Liver (tissue), 8 donors: ENCODE measurements at regions not wholly inside any gene's neighbourhood (a gene's known extent, or its start where the extent isn't known, plus 50 kb on each side); places are given as distances from the start of the nearest gene placed in this dataset.

Experiments
- DNase-seq: peaks from one replicate; pipeline ENCODE4 v3.0.0-alpha.2; 2017; ENCODE audit warnings: low spot score
- H3K27ac ChIP-seq, 2 donors: one replicate each; pipeline ENCODE4 v1.7.0; 2013; ENCODE audit warnings: inconsistent platforms in 2 of 2, low read length in 2 of 2, control low read depth in 1 of 2, low read depth in 1 of 2, mild to moderate bottlenecking in 1 of 2
- H3K27me3 ChIP-seq, 4 donors: one replicate each; pipeline versions ENCODE4 v1.6.1 to v1.7.0; 2013; ENCODE audit warnings: low read length in 3 of 4, inconsistent platforms in 1 of 4, mild to moderate bottlenecking in 1 of 4, moderate library complexity in 1 of 4; ENCODE audit not compliant: control insufficient read depth in 4 of 4, insufficient read depth in 4 of 4
- H3K36me3 ChIP-seq, 4 donors: one replicate each; pipeline versions ENCODE4 v1.6.1 to v1.7.0; 2013; ENCODE audit warnings: low read length in 3 of 4, mild to moderate bottlenecking in 3 of 4, low read depth in 1 of 4, moderate library complexity in 1 of 4; ENCODE audit not compliant: control insufficient read depth in 4 of 4, insufficient read depth in 3 of 4
- H3K4me1 ChIP-seq, 4 donors: one replicate each; pipeline versions ENCODE4 v1.6.1 to v1.7.0; 2013; ENCODE audit warnings: low read length in 3 of 4, mild to moderate bottlenecking in 3 of 4, moderate library complexity in 1 of 4; ENCODE audit not compliant: control insufficient read depth in 4 of 4, insufficient read depth in 4 of 4
- H3K4me3 ChIP-seq, 3 donors: one replicate each; pipeline versions ENCODE4 v1.6.1 to v1.7.0; 2013; ENCODE audit warnings: low read length in 3 of 3, control low read depth in 1 of 3, low read depth in 1 of 3, mild to moderate bottlenecking in 1 of 3
- H3K9ac ChIP-seq, 2 donors: one replicate each; pipeline ENCODE4 v1.7.0; 2013; ENCODE audit warnings: low read length in 2 of 2, mild to moderate bottlenecking in 2 of 2, moderate library complexity in 2 of 2, control low read depth in 1 of 2, low read depth in 1 of 2
- H3K9me3 ChIP-seq, 4 donors: one replicate each; pipeline versions ENCODE4 v1.6.1 to v1.7.0; 2013; ENCODE audit warnings: low read length in 3 of 4; ENCODE audit not compliant: control insufficient read depth in 4 of 4
- EGR1 ChIP-seq, 2 donors: IDR thresholded peaks; 2 replicates each; pipeline ENCODE4 v1.6.1; 2016 to 2018; ENCODE audit warnings: antibody characterized with exemption in 2 of 2, low read depth in 2 of 2
- FOXA1 ChIP-seq: IDR thresholded peaks from 2 replicates; pipeline ENCODE4 v1.6.1; 2016; ENCODE audit warnings: antibody characterized with exemption
- FOXA2 ChIP-seq: IDR thresholded peaks from 2 replicates; pipeline ENCODE4 v1.6.1; 2016; ENCODE audit warnings: antibody characterized with exemption
- HNF4A ChIP-seq, 2 donors: conservative IDR thresholded peaks; 2 replicates each; pipeline ENCODE4 v1.6.1; 2016; ENCODE audit warnings: antibody characterized with exemption in 2 of 2, mild to moderate bottlenecking in 2 of 2
- JUND ChIP-seq, 2 donors: IDR thresholded peaks; 2 replicates each; pipeline ENCODE4 v1.6.1; 2016; ENCODE audit warnings: antibody characterized with exemption in 2 of 2
- NR2F2 ChIP-seq: IDR thresholded peaks from 2 replicates; pipeline ENCODE4 v1.6.1; 2016; ENCODE audit warnings: antibody characterized with exemption
- RAD21 ChIP-seq, 2 donors: IDR thresholded peaks; 2 replicates each; pipeline ENCODE4 v1.6.1; 2016; ENCODE audit warnings: antibody characterized with exemption in 2 of 2, mild to moderate bottlenecking in 2 of 2
- RXRA ChIP-seq, 2 donors: IDR thresholded peaks; 2 replicates each; pipeline ENCODE4 v1.6.1; 2017 to 2018; ENCODE audit warnings: antibody characterized with exemption in 2 of 2, mild to moderate bottlenecking in 1 of 2
- SP1 ChIP-seq: IDR thresholded peaks from 2 replicates; pipeline ENCODE4 v1.6.1; 2018; ENCODE audit warnings: antibody characterized with exemption, mild to moderate bottlenecking
- YY1 ChIP-seq: IDR thresholded peaks from 2 replicates; pipeline ENCODE4 v1.6.1; 2016; ENCODE audit warnings: antibody characterized with exemption, mild to moderate bottlenecking
- WGBS: extraction: QIAGEN DNeasy Blood & Tissue Kit; methylation state at CpG from one replicate; pipeline ENCODE4 v1.1.7; 2013; 5-methylcytosine and 5-hydroxymethylcytosine counted together
- TF ChIP-seq, protein P1 (sequence below): fragments of 150-350 bp; IDR thresholded peaks from 2 replicates; pipeline ENCODE4 v1.5.1; 2017; ENCODE audit warnings: improper control_type of control experiment, low read depth, low read length; ENCODE audit not compliant: missing input control
- TF ChIP-seq, protein P2 (sequence below): IDR thresholded peaks from 2 replicates; pipeline ENCODE4 v1.6.1; 2016; ENCODE audit warnings: antibody characterized with exemption
- TF ChIP-seq, protein P3 (sequence below): IDR thresholded peaks from 2 replicates; pipeline ENCODE4 v1.6.1; 2016; ENCODE audit warnings: antibody characterized with exemption
- TF ChIP-seq, protein P4 (sequence below): IDR thresholded peaks from 2 replicates; pipeline ENCODE4 v1.6.1; 2016; ENCODE audit warnings: antibody characterized with exemption
- donor health status: healthy.
- donor health status: healthy.
- donor health status: healthy.
- donor health status: healthy.
- donor health status: healthy.

DNA sequence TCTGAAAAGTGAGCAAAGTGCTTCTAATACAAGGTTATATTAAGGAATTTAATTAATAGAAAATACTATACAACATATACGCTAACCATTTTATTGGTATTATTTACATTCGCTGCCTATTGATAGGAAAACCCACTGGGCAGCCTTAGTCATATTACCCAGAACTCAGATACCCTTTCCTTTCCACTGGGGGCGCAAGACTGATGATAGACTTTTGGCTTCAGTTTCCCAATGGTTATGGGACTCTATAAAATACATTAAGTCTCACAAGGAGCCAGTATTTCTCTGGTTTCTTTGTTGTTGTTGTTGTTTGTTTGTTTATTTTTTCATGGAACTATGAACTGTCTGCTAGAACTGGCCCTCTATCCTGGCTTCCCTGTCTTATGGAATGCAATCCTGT is 471.1 kb upstream of the KIRREL3 start:
- no peaks in the 10 kb centered on the region for H3K9me3 ChIP-seq
- no peaks in the 10 kb centered on the region for H3K27me3 ChIP-seq
- no peak overlapping the region for H3K9ac ChIP-seq
- no peaks in the 10 kb centered on the region for H3K36me3 ChIP-seq
- no peaks in the 10 kb centered on the region for H3K4me1 ChIP-seq
- no peak for DNase-seq
- TF ChIP-seq RXRA (IDR thresholded peaks at IDR 0.05): no peak
- TF ChIP-seq, protein P1, sequence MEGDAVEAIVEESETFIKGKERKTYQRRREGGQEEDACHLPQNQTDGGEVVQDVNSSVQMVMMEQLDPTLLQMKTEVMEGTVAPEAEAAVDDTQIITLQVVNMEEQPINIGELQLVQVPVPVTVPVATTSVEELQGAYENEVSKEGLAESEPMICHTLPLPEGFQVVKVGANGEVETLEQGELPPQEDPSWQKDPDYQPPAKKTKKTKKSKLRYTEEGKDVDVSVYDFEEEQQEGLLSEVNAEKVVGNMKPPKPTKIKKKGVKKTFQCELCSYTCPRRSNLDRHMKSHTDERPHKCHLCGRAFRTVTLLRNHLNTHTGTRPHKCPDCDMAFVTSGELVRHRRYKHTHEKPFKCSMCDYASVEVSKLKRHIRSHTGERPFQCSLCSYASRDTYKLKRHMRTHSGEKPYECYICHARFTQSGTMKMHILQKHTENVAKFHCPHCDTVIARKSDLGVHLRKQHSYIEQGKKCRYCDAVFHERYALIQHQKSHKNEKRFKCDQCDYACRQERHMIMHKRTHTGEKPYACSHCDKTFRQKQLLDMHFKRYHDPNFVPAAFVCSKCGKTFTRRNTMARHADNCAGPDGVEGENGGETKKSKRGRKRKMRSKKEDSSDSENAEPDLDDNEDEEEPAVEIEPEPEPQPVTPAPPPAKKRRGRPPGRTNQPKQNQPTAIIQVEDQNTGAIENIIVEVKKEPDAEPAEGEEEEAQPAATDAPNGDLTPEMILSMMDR: no peak
- no peak for TF ChIP-seq FOXA1
- TF ChIP-seq NR2F2: no peak
- no peak for TF ChIP-seq JUND (IDR thresholded peaks at IDR 0.05)
- TF ChIP-seq EGR1 (IDR thresholded peaks at IDR 0.05; ENCODE audit: low read depth in 2 of 2): no peak
- TF ChIP-seq YY1: no peak
- TF ChIP-seq, protein P2, sequence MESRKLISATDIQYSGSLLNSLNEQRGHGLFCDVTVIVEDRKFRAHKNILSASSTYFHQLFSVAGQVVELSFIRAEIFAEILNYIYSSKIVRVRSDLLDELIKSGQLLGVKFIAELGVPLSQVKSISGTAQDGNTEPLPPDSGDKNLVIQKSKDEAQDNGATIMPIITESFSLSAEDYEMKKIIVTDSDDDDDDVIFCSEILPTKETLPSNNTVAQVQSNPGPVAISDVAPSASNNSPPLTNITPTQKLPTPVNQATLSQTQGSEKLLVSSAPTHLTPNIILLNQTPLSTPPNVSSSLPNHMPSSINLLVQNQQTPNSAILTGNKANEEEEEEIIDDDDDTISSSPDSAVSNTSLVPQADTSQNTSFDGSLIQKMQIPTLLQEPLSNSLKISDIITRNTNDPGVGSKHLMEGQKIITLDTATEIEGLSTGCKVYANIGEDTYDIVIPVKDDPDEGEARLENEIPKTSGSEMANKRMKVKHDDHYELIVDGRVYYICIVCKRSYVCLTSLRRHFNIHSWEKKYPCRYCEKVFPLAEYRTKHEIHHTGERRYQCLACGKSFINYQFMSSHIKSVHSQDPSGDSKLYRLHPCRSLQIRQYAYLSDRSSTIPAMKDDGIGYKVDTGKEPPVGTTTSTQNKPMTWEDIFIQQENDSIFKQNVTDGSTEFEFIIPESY: no peak
- TF ChIP-seq, protein P3, sequence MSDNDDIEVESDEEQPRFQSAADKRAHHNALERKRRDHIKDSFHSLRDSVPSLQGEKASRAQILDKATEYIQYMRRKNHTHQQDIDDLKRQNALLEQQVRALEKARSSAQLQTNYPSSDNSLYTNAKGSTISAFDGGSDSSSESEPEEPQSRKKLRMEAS: no peak
- no peak for TF ChIP-seq RAD21 (IDR thresholded peaks at IDR 0.05)
- no peak for TF ChIP-seq SP1
- no peak for TF ChIP-seq HNF4A (conservative IDR thresholded peaks at IDR 0.05)
- no peak overlapping the region for H3K27ac ChIP-seq
- H3K4me3 ChIP-seq: no peak overlapping the region
- WGBS: 97% methylated on average over 3 of the region's 3 CpGs

DNA sequence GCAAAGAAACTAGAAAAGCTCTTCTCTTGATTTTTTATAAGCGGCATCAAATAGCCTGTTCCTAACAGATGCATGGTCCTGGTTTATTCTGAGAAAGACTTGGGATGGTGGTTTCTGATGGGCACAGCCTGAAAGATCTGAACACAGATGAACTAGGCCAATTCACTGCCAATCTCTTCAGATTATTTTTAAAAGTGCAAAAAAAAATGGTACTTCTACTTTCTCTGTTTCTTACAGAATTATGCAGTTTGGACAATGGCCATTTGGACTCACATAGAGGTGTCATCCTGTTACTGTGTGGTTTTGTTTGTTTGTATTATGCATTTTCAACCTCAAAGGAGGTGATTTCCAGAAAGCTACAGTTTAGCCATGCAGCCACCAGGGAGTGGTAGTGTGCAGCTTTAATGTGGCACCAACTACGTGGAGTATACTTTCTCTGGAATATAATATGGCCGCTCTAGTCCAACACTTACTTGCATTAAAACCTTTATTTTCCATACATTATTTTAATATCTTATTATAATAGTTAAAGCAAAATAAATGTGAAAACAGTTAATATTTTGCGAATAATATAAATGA is 469.8 kb upstream of the KIRREL3 start:
- Histone ChIP-seq H3K9me3 (no peaks in the 10 kb centered on the region), H3K27ac (no peak overlapping the region), H3K9ac (no peak overlapping the region), H3K4me3 (no peak overlapping the region), H3K4me1 (no peaks in the 10 kb centered on the region), H3K27me3 (no peaks in the 10 kb centered on the region), H3K36me3 (no peaks in the 10 kb centered on the region)
- 66% methylated on average over 4 of the region's 4 CpGs for WGBS
- no peak for DNase-seq
- TF ChIP-seq FOXA1: no peak
- peak; percentile 82 to 83 for TF ChIP-seq RAD21 (IDR thresholded peaks at IDR 0.05)
- TF ChIP-seq EGR1 (IDR thresholded peaks at IDR 0.05; ENCODE audit: low read depth in 2 of 2): no peak
- no peak for TF ChIP-seq NR2F2
- TF ChIP-seq YY1: peak; percentile 37
- no peak for TF ChIP-seq FOXA2
- TF ChIP-seq, protein P1: peak; percentile 64
- TF ChIP-seq, protein P2: no peak
- TF ChIP-seq SP1: no peak
- TF ChIP-seq, protein P4, sequence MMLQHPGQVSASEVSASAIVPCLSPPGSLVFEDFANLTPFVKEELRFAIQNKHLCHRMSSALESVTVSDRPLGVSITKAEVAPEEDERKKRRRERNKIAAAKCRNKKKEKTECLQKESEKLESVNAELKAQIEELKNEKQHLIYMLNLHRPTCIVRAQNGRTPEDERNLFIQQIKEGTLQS: no peak
- no peak for TF ChIP-seq RXRA (IDR thresholded peaks at IDR 0.05)
